Body of pancreas (tissue), 4 donors: ENCODE measurements at regions not wholly inside any gene's neighbourhood (a gene's known extent, or its start where the extent isn't known, plus 50 kb on each side); places are given as distances from the start of the nearest gene placed in this dataset.
"Not testable (repeated sequence)": the region's sequence is repeated elsewhere in the genome, so short reads cannot be mapped to it uniquely, and the experiment has no call there.

Experiments
- ATAC-seq: fragments of 150-250 bp; one replicate; pipeline ENCODE4 v1.9.1; 2016
- DNase-seq, 4 donors: peaks; one replicate each; pipeline ENCODE4 v3.0.0-alpha.2; 2019
- H3K27ac ChIP-seq, 4 donors: fragments of 200-600 bp; sonication (generic); 1 replicate in 3 of 4; 2 replicates in 1 of 4; pipeline versions ENCODE4 v1.5.1 to v1.6.1; 2016 to 2019; ENCODE audit warnings: mild to moderate bottlenecking in 1 of 4, mixed read lengths in 1 of 4, moderate library complexity in 1 of 4
- H3K27me3 ChIP-seq, 2 donors: fragments of 200-600 bp; sonication (generic); one replicate each; pipeline ENCODE4 v1.6.0; 2016; ENCODE audit warnings: mild to moderate bottlenecking in 1 of 2
- H3K36me3 ChIP-seq, 2 donors: fragments of 200-600 bp; sonication (generic); replicated peaks in 1 of 2; 2 replicates each; pipeline ENCODE4 v1.5.1; 2016; ENCODE audit warnings: low read depth in 2 of 2; ENCODE audit not compliant: insufficient read depth in 1 of 2
- H3K4me1 ChIP-seq: fragments of 200-600 bp; sonication (generic); one replicate; pipeline ENCODE4 v1.6.0; 2016
- H3K4me3 ChIP-seq, 2 donors: fragments of 200-600 bp; sonication (generic); 1 replicate in 1 of 2; 2 replicates in 1 of 2; pipeline ENCODE4 v1.5.1; 2016 to 2019
- H3K9me3 ChIP-seq, 3 donors: fragments of 200-600 bp; sonication (generic); 1 replicate in 2 of 3; 2 replicates in 1 of 3; pipeline ENCODE4 v1.5.1; 2016
- POLR2A ChIP-seq, 3 donors: fragments of 450-650 bp; IDR thresholded peaks; one replicate each; pipeline ENCODE4 v1.6.1; 2016; ENCODE audit warnings: antibody characterized with exemption in 3 of 3, mild to moderate bottlenecking in 2 of 3
- WGBS, 2 donors: methylation state at CpG; one replicate each; pipeline ENCODE4 v1.1.5; 2017; 5-methylcytosine and 5-hydroxymethylcytosine counted together
- intact Hi-C: fragments of 100-400 bp; cut with DNase I; formaldehyde crosslinking; loops from one replicate; pipeline ENCODE4 v1.15.1; 2023
- TF ChIP-seq, protein P1 (sequence below), 7 experiments: fragments of 450-650 bp in 4 of 7; fragments of 200-600 bp in 3 of 7; sonication (generic) in 3 of 7; IDR thresholded peaks; one replicate each; pipeline ENCODE4 v1.5.1; 2016 to 2019; ENCODE audit warnings: antibody characterized with exemption in 7 of 7

DNA sequence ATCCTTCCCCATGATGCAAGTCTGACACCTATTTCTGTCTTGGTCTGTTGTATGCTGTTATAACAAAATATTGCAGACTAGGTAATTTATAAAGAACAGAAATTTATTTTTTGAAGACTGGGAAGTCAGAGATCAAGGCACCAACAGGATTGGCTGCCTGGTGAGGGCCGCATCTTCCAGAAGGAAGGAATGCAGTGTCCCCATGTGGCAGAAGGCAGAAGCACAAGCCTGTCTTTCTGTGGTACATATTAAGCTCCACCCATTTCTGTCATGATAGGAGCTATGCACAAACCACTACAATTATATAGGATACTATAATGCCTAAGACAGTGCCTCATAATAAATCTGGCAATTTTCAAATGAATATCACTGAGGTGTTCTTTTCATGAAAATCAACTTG lies 502.3 kb upstream of the DIAPH2 start:
- H3K4me3 ChIP-seq, result no peak overlapping the region
- WGBS, 2 donors, result 50 to 60% methylated on average over 1 of the region's 1 CpG
- TF ChIP-seq, protein P1, sequence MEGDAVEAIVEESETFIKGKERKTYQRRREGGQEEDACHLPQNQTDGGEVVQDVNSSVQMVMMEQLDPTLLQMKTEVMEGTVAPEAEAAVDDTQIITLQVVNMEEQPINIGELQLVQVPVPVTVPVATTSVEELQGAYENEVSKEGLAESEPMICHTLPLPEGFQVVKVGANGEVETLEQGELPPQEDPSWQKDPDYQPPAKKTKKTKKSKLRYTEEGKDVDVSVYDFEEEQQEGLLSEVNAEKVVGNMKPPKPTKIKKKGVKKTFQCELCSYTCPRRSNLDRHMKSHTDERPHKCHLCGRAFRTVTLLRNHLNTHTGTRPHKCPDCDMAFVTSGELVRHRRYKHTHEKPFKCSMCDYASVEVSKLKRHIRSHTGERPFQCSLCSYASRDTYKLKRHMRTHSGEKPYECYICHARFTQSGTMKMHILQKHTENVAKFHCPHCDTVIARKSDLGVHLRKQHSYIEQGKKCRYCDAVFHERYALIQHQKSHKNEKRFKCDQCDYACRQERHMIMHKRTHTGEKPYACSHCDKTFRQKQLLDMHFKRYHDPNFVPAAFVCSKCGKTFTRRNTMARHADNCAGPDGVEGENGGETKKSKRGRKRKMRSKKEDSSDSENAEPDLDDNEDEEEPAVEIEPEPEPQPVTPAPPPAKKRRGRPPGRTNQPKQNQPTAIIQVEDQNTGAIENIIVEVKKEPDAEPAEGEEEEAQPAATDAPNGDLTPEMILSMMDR (IDR thresholded peaks at IDR 0.05), result peak in 1 of 7 experiments; percentile 22
- no peak for TF ChIP-seq POLR2A (IDR thresholded peaks at IDR 0.05)
- intact Hi-C loops, result no loop called here
- ATAC-seq (no peak), DNase-seq (no peak)
- H3K9me3 ChIP-seq, result no peaks in the 10 kb centered on the region
- no peaks in the 10 kb centered on the region for H3K4me1 ChIP-seq
- no peaks in the 10 kb centered on the region for H3K27me3 ChIP-seq
- H3K27ac ChIP-seq, result no peak overlapping the region
- H3K36me3 ChIP-seq, result no peaks in the 10 kb centered on the region

DNA sequence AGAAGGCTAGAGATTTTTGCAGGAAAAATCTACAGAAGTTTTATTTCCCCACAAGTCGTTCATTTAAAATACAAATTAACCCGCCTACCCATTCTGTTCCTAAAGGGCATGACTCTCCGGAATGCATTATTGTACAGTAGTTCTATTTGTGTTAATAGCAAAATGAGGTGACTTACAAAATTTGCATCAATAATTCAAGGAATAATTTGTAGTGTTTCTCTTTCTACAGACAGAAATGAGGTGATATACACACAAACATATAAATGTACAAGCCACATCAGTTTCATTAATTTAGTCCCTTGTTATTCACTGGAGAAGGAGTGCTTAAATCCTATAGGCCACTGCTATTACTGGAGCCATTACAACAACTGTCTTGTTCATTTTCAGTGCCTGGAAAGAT lies 501.3 kb upstream of the DIAPH2 start:
- Histone ChIP-seq H3K9me3 (no peaks in the 10 kb centered on the region), H3K27me3 (no peaks in the 10 kb centered on the region), H3K4me3 (no peak overlapping the region), H3K36me3 (no peaks in the 10 kb centered on the region), H3K27ac (no peak overlapping the region), H3K4me1 (no peaks in the 10 kb centered on the region)
- intact Hi-C loops, result no loop called here
- TF ChIP-seq, protein P1 (IDR thresholded peaks at IDR 0.05), result no peak
- no peak for TF ChIP-seq POLR2A (IDR thresholded peaks at IDR 0.05)
- no peak for DNase-seq
- no peak for ATAC-seq
- 51 to 56% methylated on average over 3 of the region's 3 CpGs for WGBS, 2 donors

DNA sequence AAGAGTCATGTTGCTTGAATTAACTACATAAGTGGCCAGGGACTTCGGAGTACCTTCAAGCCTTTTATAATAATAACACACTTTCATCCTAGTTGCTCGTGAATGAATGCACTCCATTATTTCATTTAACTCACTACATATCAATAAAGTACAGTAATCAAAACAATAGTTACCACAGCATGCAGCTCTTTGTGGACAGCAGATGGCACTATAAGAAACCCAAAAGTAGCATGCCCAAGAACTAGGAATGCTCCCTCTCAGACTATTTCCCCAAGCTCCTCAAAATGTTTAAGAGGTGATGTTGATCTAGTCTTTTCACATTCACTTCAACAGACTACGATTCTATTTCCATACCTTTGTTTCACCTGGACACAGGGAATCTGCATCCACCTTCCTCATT lies 500.8 kb upstream of the DIAPH2 start:
- no peak for ATAC-seq
- intact Hi-C loops, result no loop called here
- Histone ChIP-seq H3K4me3 (no peak overlapping the region), H3K4me1 (no peaks in the 10 kb centered on the region), H3K27ac (no peak overlapping the region), H3K27me3 (no peaks in the 10 kb centered on the region), H3K36me3 (no peaks in the 10 kb centered on the region), H3K9me3 (no peaks in the 10 kb centered on the region)
- no peak for DNase-seq
- TF ChIP-seq, protein P1 (IDR thresholded peaks at IDR 0.05), result peak in 2 of 7 experiments; percentile 23 to 28
- no peak for TF ChIP-seq POLR2A (IDR thresholded peaks at IDR 0.05)
- 18 to 27% methylated on average over 3 of the region's 3 CpGs for WGBS, 2 donors

DNA sequence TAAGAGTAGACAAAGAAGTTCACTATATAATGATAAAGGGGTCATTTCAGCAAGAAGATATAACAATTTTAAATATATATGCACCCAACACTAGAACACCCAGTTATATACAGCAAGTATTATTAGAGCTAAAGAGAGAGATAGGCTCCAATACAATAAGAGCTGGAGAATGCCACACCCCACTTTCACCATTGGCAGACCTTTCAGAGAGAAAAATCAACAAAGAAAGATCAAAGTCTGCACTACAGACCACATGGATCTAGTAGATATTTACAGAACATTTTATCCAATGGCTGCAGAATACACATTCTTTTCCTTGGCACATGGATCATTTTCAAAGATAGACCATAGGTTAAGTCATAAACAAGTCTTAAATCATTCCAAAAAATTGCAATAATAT lies 479.7 kb upstream of the DIAPH2 start:
- no peaks in the 10 kb centered on the region for H3K27me3 ChIP-seq
- intact Hi-C loops, result no loop called here
- peak in 1 of 4 donors; percentile 55 for DNase-seq
- no peak overlapping the region for H3K27ac ChIP-seq
- no peaks in the 10 kb centered on the region for H3K36me3 ChIP-seq
- ATAC-seq, result no peak
- H3K9me3 ChIP-seq, result no peaks in the 10 kb centered on the region
- no peaks in the 10 kb centered on the region for H3K4me1 ChIP-seq
- TF ChIP-seq POLR2A (IDR thresholded peaks at IDR 0.05), result no peak
- TF ChIP-seq, protein P1 (IDR thresholded peaks at IDR 0.05), result no peak
- no peak overlapping the region for H3K4me3 ChIP-seq

DNA sequence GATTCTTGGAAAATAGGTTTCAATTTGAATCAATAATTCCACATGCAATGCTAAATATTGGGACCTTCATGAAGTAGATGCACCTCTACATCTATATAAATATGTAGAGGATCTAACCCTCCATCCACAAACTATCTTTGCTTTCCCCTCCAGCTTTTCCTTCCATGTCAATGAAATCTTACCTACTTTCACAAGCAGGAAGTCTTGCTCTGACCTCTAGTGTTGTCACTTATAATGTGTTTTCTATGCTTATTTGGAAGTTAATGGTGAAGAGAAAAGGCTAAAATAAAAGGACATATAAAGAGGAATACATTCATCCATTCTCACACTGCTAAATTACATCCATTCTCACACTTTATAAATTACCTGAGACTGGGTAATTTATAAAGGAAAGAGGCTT lies 472.7 kb upstream of the DIAPH2 start:
- no peaks in the 10 kb centered on the region for H3K36me3 ChIP-seq
- no peak overlapping the region for H3K27ac ChIP-seq
- intact Hi-C loops, result no loop called here
- H3K4me1 ChIP-seq, result no peaks in the 10 kb centered on the region
- no peaks in the 10 kb centered on the region for H3K27me3 ChIP-seq
- DNase-seq, result no peak
- no peak for ATAC-seq
- H3K9me3 ChIP-seq, result no peaks in the 10 kb centered on the region
- H3K4me3 ChIP-seq, result no peak overlapping the region
- TF ChIP-seq, protein P1 (IDR thresholded peaks at IDR 0.05), result no peak
- no peak for TF ChIP-seq POLR2A (IDR thresholded peaks at IDR 0.05)

DNA sequence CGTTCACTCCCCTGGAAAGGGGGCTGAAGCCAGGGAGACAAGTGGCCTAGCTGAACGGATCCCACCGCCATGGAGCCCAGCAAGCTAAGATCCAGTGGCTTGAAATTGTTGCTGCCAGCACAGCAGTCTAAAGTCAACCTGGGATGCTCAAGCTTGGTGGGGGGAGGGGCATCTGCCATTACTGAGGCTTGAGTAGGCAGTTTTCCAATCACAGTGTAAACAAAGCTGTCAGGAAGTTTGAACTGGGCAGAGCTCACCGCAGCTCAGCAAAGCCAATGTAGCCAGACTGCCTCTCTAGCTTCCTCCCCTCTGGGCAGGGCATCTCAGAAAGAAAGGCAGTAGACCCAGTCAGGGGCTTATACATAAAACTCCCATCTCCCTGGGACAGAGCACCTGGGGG lies 470.0 kb upstream of the DIAPH2 start:
- ATAC-seq, H3K9me3 ChIP-seq, H3K4me1 ChIP-seq, H3K36me3 ChIP-seq, intact Hi-C loops, H3K4me3 ChIP-seq, H3K27me3 ChIP-seq, H3K27ac ChIP-seq: not testable (repeated sequence)
- peak in 1 of 4 donors; percentile 26 for DNase-seq
- 80 to 92% methylated on average over 3 to 4 of the region's 4 CpGs for WGBS, 2 donors
